ENCODE measurements at regions not wholly inside any gene's neighbourhood (a gene's known extent, or its start where the extent isn't known, plus 50 kb on each side); places are given as distances from the start of the nearest gene placed in this dataset.

GRCh38 chr13:34002924-34003323 lies 185.0 kb downstream of the RFC3 start:
- dilution Hi-C loops (cut with MboI; ENCODE audit: extremely low pct_ligation_motif_present, low sequenced_read_pairs), result no loop called here
- H3K4me3 ChIP-seq (replicated peaks in 1 of 3; ENCODE audit: insufficient read depth in 1 of 3, low read depth in 1 of 3, low read length in 3 of 3), result no peak overlapping the region
- CTCF ChIA-PET, result no interaction called here
- TF ChIP-seq EZH2 (IDR thresholded peaks at IDR 0.05; ENCODE audit: borderline replicate concordance, low read depth, low read length, severe bottlenecking) (no peak), POLR2AphosphoS5 (IDR thresholded peaks at IDR 0.05; ENCODE audit: insufficient read depth, low read depth, low read length) (no peak), POLR2A (IDR thresholded peaks at IDR 0.05; ENCODE audit: low read depth, low read length) (no peak), CTCF (IDR thresholded peaks at IDR 0.05; ENCODE audit: extremely low read depth in 1 of 2, insufficient read depth in 1 of 2, low read depth in 1 of 2, low read length in 2 of 2) (no peak), GATA2 (IDR thresholded peaks at IDR 0.05; ENCODE audit: insufficient read depth, insufficient read length, low read depth, low read length) (no peak), MAX (IDR thresholded peaks at IDR 0.05; ENCODE audit: insufficient read depth, insufficient read length) (no peak), FOS (IDR thresholded peaks at IDR 0.05; ENCODE audit: borderline replicate concordance, insufficient read depth, low read length) (no peak), MYC (IDR thresholded peaks at IDR 0.05; ENCODE audit: low read depth, low read length) (no peak), JUN (IDR thresholded peaks at IDR 0.05; ENCODE audit: borderline replicate concordance, insufficient read depth, insufficient read length, low read depth) (no peak)
- H3K27ac ChIP-seq (ENCODE audit: insufficient read depth, low read depth, low read length), result no peak overlapping the region
- H3K36me3 ChIP-seq (ENCODE audit: control insufficient read depth in 2 of 2, extremely low read depth in 1 of 2, insufficient read depth in 2 of 2, low read length in 2 of 2), result no peaks in the 10 kb centered on the region
- no peak overlapping the region for H3K9ac ChIP-seq (replicated peaks; ENCODE audit: extremely low read depth, insufficient read depth, low read length)
- no peaks in the 10 kb centered on the region for H3K9me1 ChIP-seq (replicated peaks; ENCODE audit: control insufficient read depth, extremely low read depth, insufficient read depth, low read length)
- BruUV-seq (replicated peaks), result no TSS peak
- H3K4me1 ChIP-seq (ENCODE audit: control insufficient read depth, extremely low read depth, insufficient read depth, low read length), result no peaks in the 10 kb centered on the region
- POLR2A ChIA-PET, result no interaction called here
- DNase-seq (ENCODE audit: low read depth, low spot score) (no peak), FAIRE-seq (no peak)
- H3K9me3 ChIP-seq (replicated peaks; ENCODE audit: control insufficient read depth, insufficient read depth, low read length), result no peaks in the 10 kb centered on the region
- no peaks in the 10 kb centered on the region for H3K79me2 ChIP-seq (ENCODE audit: control insufficient read depth, insufficient read depth, low read length)
- H3K4me2 ChIP-seq (ENCODE audit: insufficient read depth, low read length), result no peak overlapping the region
- no peak overlapping the region for H2AFZ ChIP-seq (ENCODE audit: low read depth, low read length)
- intact Hi-C loops (cut with micrococcal nuclease), result loop anchor here (10.0 kb wide), 1 partner anchor 48 kb away; no protein-coding TSS in a partner anchor
- H4K20me1 ChIP-seq (replicated peaks; ENCODE audit: control insufficient read depth, extremely low read depth, insufficient read depth, low read length), result no peaks in the 10 kb centered on the region
- no peaks in the 10 kb centered on the region for H3K27me3 ChIP-seq (ENCODE audit: control insufficient read depth in 2 of 2, insufficient read depth in 2 of 2, low read length in 2 of 2)
